BLaER1 treated with 17β-estradiol and CSF1 and Interleukin-3, amounts not matched to agents 10 nM and 100 nM (cell line): ENCODE measurements at regions not wholly inside any gene's neighbourhood (a gene's known extent, or its start where the extent isn't known, plus 50 kb on each side); places are given as distances from the start of the nearest gene placed in this dataset.

Source experiments
- H3K27ac ChIP-seq, 11 experiments: shearing (Covaris generic); formaldehyde crosslinking; 2 replicates each; pipeline ENCODE4 v1.8.1; 2022
- H3K27me3 ChIP-seq, 11 experiments: shearing (Covaris generic); formaldehyde crosslinking; 2 replicates each; pipeline ENCODE4 v1.8.1; 2022
- H3K36me3 ChIP-seq, 11 experiments: shearing (Covaris generic); formaldehyde crosslinking; 2 replicates each; pipeline ENCODE4 v1.8.1; 2022
- H3K4me1 ChIP-seq, 10 experiments: shearing (Covaris generic); formaldehyde crosslinking; 2 replicates each; pipeline ENCODE4 v1.8.1; 2022
- H3K4me2 ChIP-seq, 11 experiments: shearing (Covaris generic); formaldehyde crosslinking; 2 replicates each; pipeline ENCODE4 v1.8.1; 2022
- H3K4me3 ChIP-seq, 10 experiments: shearing (Covaris generic); formaldehyde crosslinking; 2 replicates each; pipeline ENCODE4 v1.8.1; 2022
- H3K9ac ChIP-seq, 11 experiments: shearing (Covaris generic); formaldehyde crosslinking; 2 replicates each; pipeline ENCODE4 v1.8.1; 2022
- H3K9me3 ChIP-seq, 11 experiments: shearing (Covaris generic); formaldehyde crosslinking; replicated peaks in 1 of 11; 2 replicates each; pipeline ENCODE4 v1.8.1; 2022
- H4K20me1 ChIP-seq, 11 experiments: shearing (Covaris generic); formaldehyde crosslinking; 2 replicates each; pipeline ENCODE4 v1.8.1; 2022
- Cebpa-rat ChIP-seq, 11 experiments: shearing (Covaris generic); IDR thresholded peaks; 2 replicates each; pipeline ENCODE4 v1.8.1; 2022

GRCh38 chr4:11702886-11703557 lies 274.3 kb upstream of the HS3ST1 start:
- Histone ChIP-seq H3K9me3 (peaks cover 0 to 3% (median 0%) of the 10 kb centered on the region in 11 experiments; a peak in 4 of 22 replicates), H3K4me3 (no peak overlapping the region), H4K20me1 (no peaks in the 10 kb centered on the region), H3K27me3 (no peaks in the 10 kb centered on the region), H3K36me3 (no peaks in the 10 kb centered on the region), H3K27ac (no peak overlapping the region), H3K9ac (no peak overlapping the region), H3K4me2 (no peak overlapping the region), H3K4me1 (peaks cover 0 to 12% (median 3%) of the 10 kb centered on the region in 10 experiments; a peak in 10 of 20 replicates)
- TF ChIP-seq Cebpa-rat (IDR thresholded peaks at IDR 0.05): no peak

GRCh38 chr4:11701966-11702725 lies 273.5 kb upstream of the HS3ST1 start:
- H4K20me1 ChIP-seq: no peaks in the 10 kb centered on the region
- H3K4me3 ChIP-seq: no peak overlapping the region
- H3K9ac ChIP-seq: no peak overlapping the region
- TF ChIP-seq Cebpa-rat (IDR thresholded peaks at IDR 0.05): no peak
- H3K36me3 ChIP-seq: no peaks in the 10 kb centered on the region
- no peak overlapping the region for H3K27ac ChIP-seq
- no peaks in the 10 kb centered on the region for H3K9me3 ChIP-seq
- no peak overlapping the region for H3K4me2 ChIP-seq
- H3K4me1 ChIP-seq: peaks cover 0 to 12% (median 3%) of the 10 kb centered on the region in 10 experiments; a peak in 10 of 20 replicates
- no peaks in the 10 kb centered on the region for H3K27me3 ChIP-seq

GRCh38 chr4:11700751-11701226 lies 272.1 kb upstream of the HS3ST1 start:
- Histone ChIP-seq H3K27ac (no peak overlapping the region), H3K9me3 (no peaks in the 10 kb centered on the region), H3K36me3 (no peaks in the 10 kb centered on the region), H3K9ac (no peak overlapping the region), H3K4me3 (no peak overlapping the region), H3K4me1 (peaks cover 0 to 12% (median 3%) of the 10 kb centered on the region in 10 experiments; a peak in 10 of 20 replicates), H4K20me1 (no peaks in the 10 kb centered on the region), H3K27me3 (no peaks in the 10 kb centered on the region), H3K4me2 (no peak overlapping the region)
- no peak for TF ChIP-seq Cebpa-rat (IDR thresholded peaks at IDR 0.05)

GRCh38 chr4:11698846-11699590 lies 270.3 kb upstream of the HS3ST1 start:
- H3K9ac ChIP-seq: no peak overlapping the region
- H3K4me1 ChIP-seq: peaks cover 0 to 12% (median 3%) of the 10 kb centered on the region in 10 experiments; a peak in 10 of 20 replicates
- H4K20me1 ChIP-seq: no peaks in the 10 kb centered on the region
- no peak overlapping the region for H3K4me3 ChIP-seq
- no peaks in the 10 kb centered on the region for H3K27me3 ChIP-seq
- H3K9me3 ChIP-seq: peaks cover 4 to 6% (median 5%) of the 10 kb centered on the region in 11 experiments
- peak overlapping the region in 5 of 11 experiments; percentile 34 to 52 (median 38); a peak in 8 of 22 replicates for H3K4me2 ChIP-seq
- H3K27ac ChIP-seq: no peak overlapping the region
- TF ChIP-seq Cebpa-rat (IDR thresholded peaks at IDR 0.05): no peak
- H3K36me3 ChIP-seq: no peaks in the 10 kb centered on the region

- no peaks in the 10 kb centered on the region for H3K36me3 ChIP-seq
- TF ChIP-seq Cebpa-rat (IDR thresholded peaks at IDR 0.05): no peak
- H3K27ac ChIP-seq: no peak overlapping the region
- no peaks in the 10 kb centered on the region for H4K20me1 ChIP-seq
- H3K9ac ChIP-seq: no peak overlapping the region
- no peaks in the 10 kb centered on the region for H3K27me3 ChIP-seq
- peaks cover 14 to 16% (median 15%) of the 10 kb centered on the region in 11 experiments for H3K9me3 ChIP-seq
- no peak overlapping the region for H3K4me3 ChIP-seq
- H3K4me1 ChIP-seq: peaks cover 0 to 12% (median 3%) of the 10 kb centered on the region in 10 experiments; a peak in 10 of 20 replicates
- H3K4me2 ChIP-seq: no peak overlapping the region
These were observed 269.3 kb upstream of the HS3ST1 start for GRCh38 chr4:11698033-11698432.

GRCh38 chr4:11693693-11694092 lies 265.0 kb upstream of the HS3ST1 start:
- Histone ChIP-seq H3K4me3 (no peak overlapping the region), H3K27me3 (peaks cover 0 to 4% (median 0%) of the 10 kb centered on the region in 11 experiments; a peak in 1 of 22 replicates), H3K36me3 (no peaks in the 10 kb centered on the region), H4K20me1 (no peaks in the 10 kb centered on the region), H3K9ac (no peak overlapping the region), H3K9me3 (peaks cover 14 to 22% (median 18%) of the 10 kb centered on the region in 11 experiments), H3K4me2 (no peak overlapping the region), H3K4me1 (peaks cover 0 to 6% (median under 1%) of the 10 kb centered on the region in 10 experiments; a peak in 8 of 20 replicates), H3K27ac (no peak overlapping the region)
- no peak for TF ChIP-seq Cebpa-rat (IDR thresholded peaks at IDR 0.05)

GRCh38 chr4:11691236-11691635 lies 262.5 kb upstream of the HS3ST1 start:
- peaks cover 0 to 4% (median 0%) of the 10 kb centered on the region in 11 experiments; a peak in 1 of 22 replicates for H3K27me3 ChIP-seq
- H4K20me1 ChIP-seq: no peaks in the 10 kb centered on the region
- H3K4me1 ChIP-seq: peaks cover 0 to 5% (median 0%) of the 10 kb centered on the region in 10 experiments; a peak in 1 of 20 replicates
- H3K9me3 ChIP-seq: peaks cover 14 to 22% (median 18%) of the 10 kb centered on the region in 11 experiments
- H3K4me3 ChIP-seq: no peak overlapping the region
- H3K36me3 ChIP-seq: no peaks in the 10 kb centered on the region
- no peak overlapping the region for H3K27ac ChIP-seq
- TF ChIP-seq Cebpa-rat (IDR thresholded peaks at IDR 0.05): no peak
- no peak overlapping the region for H3K4me2 ChIP-seq
- no peak overlapping the region for H3K9ac ChIP-seq

- H3K4me2 ChIP-seq: no peak overlapping the region
- H3K9ac ChIP-seq: no peak overlapping the region
- no peaks in the 10 kb centered on the region for H3K36me3 ChIP-seq
- H4K20me1 ChIP-seq: no peaks in the 10 kb centered on the region
- no peak overlapping the region for H3K4me3 ChIP-seq
- TF ChIP-seq Cebpa-rat (IDR thresholded peaks at IDR 0.05): no peak
- peaks cover 0 to 5% (median 0%) of the 10 kb centered on the region in 10 experiments; a peak in 1 of 20 replicates for H3K4me1 ChIP-seq
- H3K9me3 ChIP-seq: peaks cover 0 to 4% (median under 1%) of the 10 kb centered on the region in 11 experiments; a peak in 6 of 22 replicates
- H3K27ac ChIP-seq: no peak overlapping the region
- peaks cover 0 to 4% (median 0%) of the 10 kb centered on the region in 11 experiments; a peak in 1 of 22 replicates for H3K27me3 ChIP-seq
These were observed 259.0 kb upstream of the HS3ST1 start for GRCh38 chr4:11687727-11688126.
